A673 (cell line): ENCODE measurements at regions not wholly inside any gene's neighbourhood (a gene's known extent, or its start where the extent isn't known, plus 50 kb on each side); places are given as distances from the start of the nearest gene placed in this dataset.
A peak's percentile ranks its signal among the peaks of the same experiment; 100 is the strongest.

Source experiments
- EZH2 ChIP-seq: fragments of 200-600 bp; sonication (generic); IDR thresholded peaks from 2 replicates; pipeline ENCODE4 v1.6.1; 2017; ENCODE audit warnings: borderline replicate concordance, low read depth, mild to moderate bottlenecking, mixed read lengths, antibody characterized with exemption, low read length; ENCODE audit not compliant: poor library complexity, severe bottlenecking
- TF ChIP-seq, protein P1 (sequence below): fragments of 300-800, 200-600 bp; sonication (generic); conservative IDR thresholded peaks from 2 replicates; pipeline ENCODE4 v1.5.1; 2017; ENCODE audit warnings: low read depth, mild to moderate bottlenecking, antibody characterized with exemption, low read length, moderate library complexity, mixed read lengths

GRCh38 chr3:43894176-43895049, 203.7 kb downstream of the ABHD5 start:
- TF ChIP-seq, protein P1, sequence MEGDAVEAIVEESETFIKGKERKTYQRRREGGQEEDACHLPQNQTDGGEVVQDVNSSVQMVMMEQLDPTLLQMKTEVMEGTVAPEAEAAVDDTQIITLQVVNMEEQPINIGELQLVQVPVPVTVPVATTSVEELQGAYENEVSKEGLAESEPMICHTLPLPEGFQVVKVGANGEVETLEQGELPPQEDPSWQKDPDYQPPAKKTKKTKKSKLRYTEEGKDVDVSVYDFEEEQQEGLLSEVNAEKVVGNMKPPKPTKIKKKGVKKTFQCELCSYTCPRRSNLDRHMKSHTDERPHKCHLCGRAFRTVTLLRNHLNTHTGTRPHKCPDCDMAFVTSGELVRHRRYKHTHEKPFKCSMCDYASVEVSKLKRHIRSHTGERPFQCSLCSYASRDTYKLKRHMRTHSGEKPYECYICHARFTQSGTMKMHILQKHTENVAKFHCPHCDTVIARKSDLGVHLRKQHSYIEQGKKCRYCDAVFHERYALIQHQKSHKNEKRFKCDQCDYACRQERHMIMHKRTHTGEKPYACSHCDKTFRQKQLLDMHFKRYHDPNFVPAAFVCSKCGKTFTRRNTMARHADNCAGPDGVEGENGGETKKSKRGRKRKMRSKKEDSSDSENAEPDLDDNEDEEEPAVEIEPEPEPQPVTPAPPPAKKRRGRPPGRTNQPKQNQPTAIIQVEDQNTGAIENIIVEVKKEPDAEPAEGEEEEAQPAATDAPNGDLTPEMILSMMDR, result 0 out of 2 replicates have a peak, but pooled peaks have one; percentile 21
- TF ChIP-seq EZH2, result no peak
